HEK293 (cell line): ENCODE measurements at regions not wholly inside any gene's neighbourhood (a gene's known extent, or its start where the extent isn't known, plus 50 kb on each side); places are given as distances from the start of the nearest gene placed in this dataset.
"Not testable (repeated sequence)": the region's sequence is repeated elsewhere in the genome, so short reads cannot be mapped to it uniquely, and the experiment has no call there.

Experiments
- CTCF ChIA-PET: fragments of 350-600 bp; formaldehyde crosslinking; extraction: SDS; loops from one replicate; lab custom pipeline; 2021; ENCODE audit warnings: antibody characterized with exemption; lab: Yijun Ruan, JAX
- POLR2A ChIA-PET: fragments of 300-600 bp; formaldehyde crosslinking; extraction: SDS; loops from one replicate; lab custom pipeline; 2020; ENCODE audit warnings: antibody characterized with exemption, inconsistent platforms; lab: Yijun Ruan, JAX
- H3K27ac ChIP-seq: fragments of 200-500 bp; sonication (Bioruptor generic); 2 replicates; pipeline ENCODE4 v1.5.1; 2014; ENCODE audit warnings: low read depth, low read length, control low read depth, inconsistent platforms; ENCODE audit errors: extremely low read depth
- H3K36me3 ChIP-seq, 2 experiments: fragments of 200-500 bp in 1 of 2; sonication (Bioruptor generic) in 1 of 2; 1 replicate in 1 of 2; 2 replicates in 1 of 2; pipeline ENCODE4 v1.5.1; 2014 to 2017; ENCODE audit warnings: inconsistent platforms in 2 of 2, low read length in 2 of 2; ENCODE audit not compliant: control insufficient read depth in 2 of 2, insufficient read depth in 1 of 2
- H3K4me1 ChIP-seq: fragments of 200-500 bp; sonication (Bioruptor generic); 2 replicates; pipeline ENCODE4 v1.5.1; 2014; ENCODE audit warnings: mild to moderate bottlenecking, low read length, inconsistent platforms; ENCODE audit not compliant: control insufficient read depth, insufficient read depth
- H3K4me3 ChIP-seq: 2 replicates; pipeline ENCODE4 v1.5.1; 2011; ENCODE audit warnings: low read depth, mild to moderate bottlenecking, control low read depth, low read length, moderate library complexity
- H3K9me3 ChIP-seq: fragments of 200-500 bp; sonication (Bioruptor generic); 2 replicates; pipeline ENCODE4 v1.5.1; 2014; ENCODE audit warnings: low read depth, low read length, inconsistent platforms; ENCODE audit not compliant: control insufficient read depth, insufficient read depth
- PRDM10 ChIP-seq: fragments of 450-650 bp; formaldehyde crosslinking; IDR thresholded peaks from 2 replicates; pipeline ENCODE4 v1.5.1; 2016; ENCODE audit warnings: missing biosample characterization, missing genetic modification characterization

- H3K9me3 ChIP-seq, H3K4me1 ChIP-seq, POLR2A ChIA-PET, H3K27ac ChIP-seq, H3K36me3 ChIP-seq, H3K4me3 ChIP-seq, CTCF ChIA-PET: not testable (repeated sequence)
Measured at GRCh38 chr9:42282531-42283178, 99.2 kb downstream of the SPATA31A6 start.

- H3K4me1 ChIP-seq, H3K36me3 ChIP-seq, H3K4me3 ChIP-seq, H3K9me3 ChIP-seq, CTCF ChIA-PET, POLR2A ChIA-PET: not testable (repeated sequence)
- peak; percentile 46; the same call in 1 of the 2 replicates for TF ChIP-seq PRDM10
- TF ChIP-seq, all 188 proteins: peak for 1; not testable (repeated sequence) for 187
- H3K27ac ChIP-seq = not testable (repeated sequence)
Measured at GRCh38 chr9:42283179-42283543, 99.7 kb downstream of the SPATA31A6 start.

- CTCF ChIA-PET, H3K4me3 ChIP-seq, H3K27ac ChIP-seq, H3K36me3 ChIP-seq, H3K9me3 ChIP-seq, H3K4me1 ChIP-seq, POLR2A ChIA-PET: not testable (repeated sequence)
Measured at GRCh38 chr9:42286145-42286845, 102.8 kb downstream of the SPATA31A6 start.

GRCh38 chr9:42288002-42288864 is 104.8 kb downstream of the SPATA31A6 start:
- H3K4me3 ChIP-seq, H3K27ac ChIP-seq, H3K36me3 ChIP-seq, CTCF ChIA-PET, POLR2A ChIA-PET, H3K9me3 ChIP-seq, H3K4me1 ChIP-seq: not testable (repeated sequence)

- POLR2A ChIA-PET, H3K4me3 ChIP-seq, H3K9me3 ChIP-seq, H3K27ac ChIP-seq, H3K36me3 ChIP-seq, CTCF ChIA-PET, H3K4me1 ChIP-seq: not testable (repeated sequence)
Measured at GRCh38 chr9:42288865-42289229, 105.4 kb downstream of the SPATA31A6 start.

GRCh38 chr9:42300124-42300523 is 116.7 kb downstream of the SPATA31A6 start:
- POLR2A ChIA-PET, H3K9me3 ChIP-seq, H3K27ac ChIP-seq, CTCF ChIA-PET, H3K4me1 ChIP-seq, H3K36me3 ChIP-seq, H3K4me3 ChIP-seq: not testable (repeated sequence)

GRCh38 chr9:42306625-42307024 is 123.2 kb downstream of the SPATA31A6 start:
- CTCF ChIA-PET, H3K4me3 ChIP-seq, H3K9me3 ChIP-seq, POLR2A ChIA-PET, H3K4me1 ChIP-seq, H3K36me3 ChIP-seq, H3K27ac ChIP-seq: not testable (repeated sequence)

GRCh38 chr9:42307449-42307848 is 124.0 kb downstream of the SPATA31A6 start:
- H3K4me1 ChIP-seq, H3K36me3 ChIP-seq, H3K27ac ChIP-seq, CTCF ChIA-PET, H3K4me3 ChIP-seq, H3K9me3 ChIP-seq, POLR2A ChIA-PET: not testable (repeated sequence)

GRCh38 chr9:42310972-42311371 is 127.5 kb downstream of the SPATA31A6 start:
- H3K4me1 ChIP-seq, H3K9me3 ChIP-seq, H3K27ac ChIP-seq, CTCF ChIA-PET, POLR2A ChIA-PET, H3K4me3 ChIP-seq, H3K36me3 ChIP-seq: not testable (repeated sequence)
